Loucy (cell line): ENCODE measurements at regions not wholly inside any gene's neighbourhood (a gene's known extent, or its start where the extent isn't known, plus 50 kb on each side); places are given as distances from the start of the nearest gene placed in this dataset.

Source experiments
- CTCF ChIP-seq: fragments of 200-600 bp; sonication (generic); conservative IDR thresholded peaks from 2 replicates; pipeline ENCODE4 v1.5.1; 2014; ENCODE audit warnings: mild to moderate bottlenecking, antibody characterized with exemption, low read length
- EZH2phosphoT487 ChIP-seq: fragments of 200-600 bp; IDR thresholded peaks from 2 replicates; pipeline ENCODE4 v1.6.1; 2018; ENCODE audit warnings: antibody characterized with exemption, mild to moderate bottlenecking, moderate library complexity, borderline replicate concordance

- TF ChIP-seq CTCF: no peak
- TF ChIP-seq EZH2phosphoT487: no peak
Observed at GRCh38 chr16:86766700-86767099, 188.4 kb downstream of the FOXL1 start.
